Skeletal muscle satellite cell (primary cell): ENCODE measurements at regions not wholly inside any gene's neighbourhood (a gene's known extent, or its start where the extent isn't known, plus 50 kb on each side); places are given as distances from the start of the nearest gene placed in this dataset.

Experiments used
- H3K27me3 ChIP-seq: 2 replicates; pipeline ENCODE4 v1.7.0; 2013; ENCODE audit warnings: low read length; ENCODE audit not compliant: control insufficient read depth, insufficient read depth
- H3K36me3 ChIP-seq: 2 replicates; pipeline ENCODE4 v1.7.0; 2013; ENCODE audit warnings: mild to moderate bottlenecking, control low read depth, low read length; ENCODE audit not compliant: insufficient read depth
- H3K4me1 ChIP-seq: 2 replicates; pipeline ENCODE4 v1.7.0; 2013; ENCODE audit warnings: low read length; ENCODE audit not compliant: control insufficient read depth, insufficient read depth
- H3K4me2 ChIP-seq: 2 replicates; pipeline ENCODE4 v1.7.0; 2013; ENCODE audit warnings: mild to moderate bottlenecking, low read length
- H3K4me3 ChIP-seq: 2 replicates; pipeline ENCODE4 v1.7.0; 2013; ENCODE audit warnings: low read length
- H3K9ac ChIP-seq: 2 replicates; pipeline ENCODE4 v1.7.0; 2013; ENCODE audit warnings: mild to moderate bottlenecking, low read depth, low read length, moderate library complexity
- H3K9me3 ChIP-seq: replicated peaks from 2 replicates; pipeline ENCODE4 v1.7.0; 2013; ENCODE audit warnings: mild to moderate bottlenecking, control low read depth, low read length

- no peak overlapping the region for H3K9ac ChIP-seq
- H3K4me3 ChIP-seq: no peak overlapping the region
- no peaks in the 10 kb centered on the region for H3K27me3 ChIP-seq
- H3K4me2 ChIP-seq: no peak overlapping the region
- H3K9me3 ChIP-seq: peaks cover 6% of the 10 kb centered on the region
- H3K4me1 ChIP-seq: no peaks in the 10 kb centered on the region
- H3K36me3 ChIP-seq: no peaks in the 10 kb centered on the region
Measured at GRCh38 chr2:103810875-103811274, 1043.0 kb upstream of the POU3F3 start.

GRCh38 chr2:103814016-103814415 lies 1039.9 kb upstream of the POU3F3 start:
- Histone ChIP-seq H3K4me1 (no peaks in the 10 kb centered on the region), H3K4me3 (no peak overlapping the region), H3K36me3 (no peaks in the 10 kb centered on the region), H3K9me3 (peaks cover 6% of the 10 kb centered on the region), H3K9ac (no peak overlapping the region), H3K27me3 (no peaks in the 10 kb centered on the region), H3K4me2 (no peak overlapping the region)

- H3K4me2 ChIP-seq: no peak overlapping the region
- peaks cover 10% of the 10 kb centered on the region for H3K9me3 ChIP-seq
- no peaks in the 10 kb centered on the region for H3K36me3 ChIP-seq
- H3K9ac ChIP-seq: no peak overlapping the region
- no peaks in the 10 kb centered on the region for H3K27me3 ChIP-seq
- H3K4me3 ChIP-seq: no peak overlapping the region
- no peaks in the 10 kb centered on the region for H3K4me1 ChIP-seq
Measured at GRCh38 chr2:103815731-103816130, 1038.2 kb upstream of the POU3F3 start.

GRCh38 chr2:103817746-103818145 lies 1036.2 kb upstream of the POU3F3 start:
- Histone ChIP-seq H3K9ac (no peak overlapping the region), H3K4me3 (no peak overlapping the region), H3K27me3 (no peaks in the 10 kb centered on the region), H3K4me2 (no peak overlapping the region), H3K4me1 (no peaks in the 10 kb centered on the region), H3K36me3 (no peaks in the 10 kb centered on the region), H3K9me3 (peaks cover 5% of the 10 kb centered on the region)

- H3K36me3 ChIP-seq: no peaks in the 10 kb centered on the region
- no peak overlapping the region for H3K9ac ChIP-seq
- no peak overlapping the region for H3K4me3 ChIP-seq
- no peaks in the 10 kb centered on the region for H3K4me1 ChIP-seq
- H3K27me3 ChIP-seq: no peaks in the 10 kb centered on the region
- H3K9me3 ChIP-seq: peaks cover 5% of the 10 kb centered on the region
- H3K4me2 ChIP-seq: no peak overlapping the region
Measured at GRCh38 chr2:103818176-103818575, 1035.7 kb upstream of the POU3F3 start.

GRCh38 chr2:103819599-103819998 lies 1034.3 kb upstream of the POU3F3 start:
- no peaks in the 10 kb centered on the region for H3K4me1 ChIP-seq
- H3K4me3 ChIP-seq: no peak overlapping the region
- peaks cover 5% of the 10 kb centered on the region for H3K9me3 ChIP-seq
- H3K36me3 ChIP-seq: no peaks in the 10 kb centered on the region
- H3K27me3 ChIP-seq: no peaks in the 10 kb centered on the region
- no peak overlapping the region for H3K9ac ChIP-seq
- H3K4me2 ChIP-seq: no peak overlapping the region

- peaks cover 12% of the 10 kb centered on the region for H3K9me3 ChIP-seq
- H3K4me3 ChIP-seq: no peak overlapping the region
- no peaks in the 10 kb centered on the region for H3K36me3 ChIP-seq
- H3K9ac ChIP-seq: no peak overlapping the region
- H3K27me3 ChIP-seq: no peaks in the 10 kb centered on the region
- no peak overlapping the region for H3K4me2 ChIP-seq
- H3K4me1 ChIP-seq: no peaks in the 10 kb centered on the region
Measured at GRCh38 chr2:103823847-103824246, 1030.1 kb upstream of the POU3F3 start.

- Histone ChIP-seq H3K9ac (no peak overlapping the region), H3K4me3 (no peak overlapping the region), H3K27me3 (no peaks in the 10 kb centered on the region), H3K4me1 (no peaks in the 10 kb centered on the region), H3K9me3 (no peaks in the 10 kb centered on the region), H3K4me2 (no peak overlapping the region), H3K36me3 (no peaks in the 10 kb centered on the region)
Measured at GRCh38 chr2:103847276-103847675, 1006.6 kb upstream of the POU3F3 start.

- H3K9me3 ChIP-seq: peaks cover 5% of the 10 kb centered on the region
- H3K36me3 ChIP-seq: no peaks in the 10 kb centered on the region
- H3K9ac ChIP-seq: no peak overlapping the region
- no peaks in the 10 kb centered on the region for H3K4me1 ChIP-seq
- no peak overlapping the region for H3K4me2 ChIP-seq
- no peaks in the 10 kb centered on the region for H3K27me3 ChIP-seq
- H3K4me3 ChIP-seq: no peak overlapping the region
Measured at GRCh38 chr2:103859238-103859637, 994.7 kb upstream of the POU3F3 start.

- no peak overlapping the region for H3K4me2 ChIP-seq
- H3K4me3 ChIP-seq: no peak overlapping the region
- H3K9me3 ChIP-seq: peaks cover 8% of the 10 kb centered on the region
- no peaks in the 10 kb centered on the region for H3K4me1 ChIP-seq
- H3K9ac ChIP-seq: no peak overlapping the region
- H3K27me3 ChIP-seq: no peaks in the 10 kb centered on the region
- H3K36me3 ChIP-seq: no peaks in the 10 kb centered on the region
Measured at GRCh38 chr2:103860016-103860415, 993.9 kb upstream of the POU3F3 start.

- Histone ChIP-seq H3K4me2 (no peak overlapping the region), H3K4me1 (no peaks in the 10 kb centered on the region), H3K9ac (no peak overlapping the region), H3K4me3 (no peak overlapping the region), H3K36me3 (no peaks in the 10 kb centered on the region), H3K27me3 (no peaks in the 10 kb centered on the region), H3K9me3 (peaks cover 9% of the 10 kb centered on the region)
Measured at GRCh38 chr2:103868396-103868795, 985.5 kb upstream of the POU3F3 start.

- Histone ChIP-seq H3K9me3 (peaks cover 5% of the 10 kb centered on the region), H3K4me2 (no peak overlapping the region), H3K4me3 (no peak overlapping the region), H3K27me3 (no peaks in the 10 kb centered on the region), H3K9ac (no peak overlapping the region), H3K36me3 (no peaks in the 10 kb centered on the region), H3K4me1 (no peaks in the 10 kb centered on the region)
Measured at GRCh38 chr2:103873716-103874351, 980.1 kb upstream of the POU3F3 start.
